Keratinocyte (primary cell): ENCODE measurements at regions not wholly inside any gene's neighbourhood (a gene's known extent, or its start where the extent isn't known, plus 50 kb on each side); places are given as distances from the start of the nearest gene placed in this dataset.

Experiments
- DNase-seq: peaks from one replicate; pipeline ENCODE4 v3.0.0-alpha.2; 2011; ENCODE audit warnings: low read depth, missing footprints, low spot score
- FAIRE-seq: peaks from 2 replicates; lab custom pipeline; 2011; peaks lifted over from hg19 to GRCh38; lab: Jason Lieb, UNC
- H2AFZ ChIP-seq: 2 replicates; pipeline ENCODE4 v1.6.0; 2012; ENCODE audit warnings: low read length, control low read depth, inconsistent platforms; ENCODE audit not compliant: control insufficient read depth
- H3K27ac ChIP-seq: 2 replicates; pipeline ENCODE4 v1.5.1; 2011; ENCODE audit warnings: low read length; ENCODE audit not compliant: control insufficient read depth, insufficient read depth
- H3K27me3 ChIP-seq: 3 replicates; pipeline ENCODE4 v1.6.0; 2011; ENCODE audit warnings: low read length; ENCODE audit not compliant: control insufficient read depth, insufficient read depth; ENCODE audit errors: extremely low read depth
- H3K36me3 ChIP-seq, 2 experiments: 2 replicates in 1 of 2; 3 replicates in 1 of 2; pipeline ENCODE4 v1.5.1; 2011; ENCODE audit warnings: low read length in 2 of 2, mild to moderate bottlenecking in 1 of 2; ENCODE audit not compliant: control insufficient read depth in 2 of 2, insufficient read depth in 2 of 2; ENCODE audit errors: extremely low read depth in 1 of 2
- H3K4me1 ChIP-seq: 3 replicates; pipeline ENCODE4 v1.5.1; 2011; ENCODE audit warnings: low read length; ENCODE audit not compliant: control insufficient read depth, insufficient read depth; ENCODE audit errors: extremely low read depth
- H3K4me2 ChIP-seq: 3 replicates; pipeline ENCODE4 v1.6.0; 2011; ENCODE audit warnings: low read depth, low read length; ENCODE audit not compliant: control insufficient read depth, insufficient read depth; ENCODE audit errors: extremely low read depth
- H3K4me3 ChIP-seq, 3 experiments: fragments of 200-600 bp in 1 of 3; sonication (generic) in 1 of 3; 2 replicates in 2 of 3; 3 replicates in 1 of 3; pipeline ENCODE4 v1.5.1; 2011 to 2016; ENCODE audit warnings: low read length in 3 of 3, mild to moderate bottlenecking in 3 of 3, control low read depth in 2 of 3, inconsistent platforms in 1 of 3, low read depth in 1 of 3, mixed read lengths in 1 of 3, mixed run types in 1 of 3, moderate library complexity in 1 of 3; ENCODE audit not compliant: control insufficient read depth in 2 of 3, insufficient read depth in 2 of 3; ENCODE audit errors: extremely low read depth in 1 of 3
- H3K79me2 ChIP-seq: 2 replicates; pipeline ENCODE4 v1.6.0; 2012; ENCODE audit warnings: low read length; ENCODE audit not compliant: control insufficient read depth, insufficient read depth
- H3K9ac ChIP-seq: 3 replicates; pipeline ENCODE4 v1.6.0; 2011; ENCODE audit warnings: low read length; ENCODE audit not compliant: control insufficient read depth, insufficient read depth; ENCODE audit errors: extremely low read depth
- H3K9me1 ChIP-seq: 3 replicates; pipeline ENCODE4 v1.6.0; 2011; ENCODE audit warnings: low read length; ENCODE audit not compliant: control insufficient read depth, insufficient read depth; ENCODE audit errors: extremely low read depth
- H3K9me3 ChIP-seq: 2 replicates; pipeline ENCODE4 v1.5.1; 2012; ENCODE audit warnings: low read depth, low read length; ENCODE audit not compliant: control insufficient read depth
- H4K20me1 ChIP-seq: 3 replicates; pipeline ENCODE4 v1.6.0; 2011; ENCODE audit warnings: low read length; ENCODE audit not compliant: control insufficient read depth, insufficient read depth; ENCODE audit errors: extremely low read depth
- CTCF ChIP-seq, 3 experiments: IDR thresholded peaks in 1 of 3; conservative IDR thresholded peaks in 1 of 3; optimal IDR thresholded peaks in 1 of 3; 2 replicates in 2 of 3; 3 replicates in 1 of 3; pipeline versions ENCODE3 to v1.5.1; 2011; ENCODE audit warnings: low read length in 3 of 3, mild to moderate bottlenecking in 3 of 3, moderate library complexity in 2 of 3, control low read depth in 1 of 3, inconsistent platforms in 1 of 3; ENCODE audit not compliant: insufficient read depth in 2 of 3; ENCODE audit errors: extremely low read depth in 1 of 3
- EZH2 ChIP-seq: IDR thresholded peaks from one replicate; pipeline ENCODE4 v1.6.1; 2012; ENCODE audit warnings: inconsistent platforms, mild to moderate bottlenecking, low read length, moderate library complexity
- dilution Hi-C: fragments of 300-500 bp; cut with MboI; formaldehyde crosslinking; loops from one replicate; pipeline ENCODE4 v1.7.0; 2020; ENCODE audit warnings: low sequenced_read_pairs; ENCODE audit not compliant: extremely low pct_ligation_motif_present

DNA sequence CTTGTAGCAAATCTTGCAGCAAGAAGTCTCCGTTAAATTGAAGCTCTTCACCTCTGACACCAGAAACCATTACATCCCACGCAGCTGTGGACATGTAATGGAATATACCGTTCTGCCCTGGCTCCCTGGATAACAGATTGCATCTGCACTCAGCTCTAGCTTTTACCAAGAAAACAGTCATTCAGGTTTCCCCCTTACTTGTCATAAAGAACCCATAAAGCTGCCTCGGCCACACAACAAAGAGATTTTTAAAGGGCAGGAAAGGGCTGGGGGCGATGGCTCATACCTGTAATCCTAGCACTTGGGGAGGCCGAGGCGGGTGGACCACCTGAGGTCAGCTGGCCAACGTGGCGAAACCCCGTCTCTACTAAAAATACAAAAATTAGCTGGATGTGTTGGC is 127.6 kb upstream of the RFC3 start:
- H3K36me3 ChIP-seq: no peaks in the 10 kb centered on the region
- dilution Hi-C loops: no loop called here

DNA sequence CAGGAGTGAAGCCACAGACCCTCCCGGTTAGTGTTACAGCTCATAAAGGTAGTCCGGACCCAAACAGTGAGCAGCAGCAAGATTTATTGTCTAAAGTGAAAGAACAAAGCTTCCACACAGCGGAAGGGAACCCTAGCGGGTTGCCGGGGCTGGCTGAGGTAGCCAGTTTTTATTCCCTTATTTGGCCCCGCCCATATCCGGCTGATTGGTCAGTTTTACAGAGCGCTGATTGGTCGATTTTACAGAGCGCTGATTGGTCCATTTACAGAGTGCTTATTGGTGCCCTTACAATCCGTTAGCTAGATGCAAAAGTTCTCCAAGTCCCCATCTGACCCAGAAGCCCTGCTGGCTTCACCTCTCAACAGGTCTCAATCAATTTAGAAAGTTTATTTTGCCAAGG is 126.0 kb upstream of the RFC3 start:
- Histone ChIP-seq H3K36me3 (no peaks in the 10 kb centered on the region), H3K9me3 (no peaks in the 10 kb centered on the region), H3K9ac (no peak overlapping the region), H3K4me1 (peaks cover 1% of the 10 kb centered on the region), H3K27me3 (no peaks in the 10 kb centered on the region), H3K9me1 (no peaks in the 10 kb centered on the region), H3K27ac (no peak overlapping the region), H2AFZ (no peak overlapping the region), H3K4me2 (no peak overlapping the region), H3K79me2 (no peaks in the 10 kb centered on the region), H4K20me1 (no peaks in the 10 kb centered on the region), H3K4me3 (no peak overlapping the region)
- FAIRE-seq: no peak
- dilution Hi-C loops: no loop called here
- DNase-seq: no peak
- TF ChIP-seq EZH2: no peak
- TF ChIP-seq CTCF (optimal IDR thresholded peaks at IDR 0.05 in 1 of 3, IDR thresholded peaks at IDR 0.05 in 1 of 3, conservative IDR thresholded peaks at IDR 0.05 in 1 of 3; ENCODE audit: extremely low read depth in 1 of 3, insufficient read depth in 2 of 3, low read length in 3 of 3): no peak

More for the DNA sequence above, 127.6 kb upstream of the RFC3 start:
- DNase-seq (no peak), FAIRE-seq (no peak)
- TF ChIP-seq EZH2 (no peak), CTCF (optimal IDR thresholded peaks at IDR 0.05 in 1 of 3, IDR thresholded peaks at IDR 0.05 in 1 of 3, conservative IDR thresholded peaks at IDR 0.05 in 1 of 3; ENCODE audit: extremely low read depth in 1 of 3, insufficient read depth in 2 of 3, low read length in 3 of 3) (no peak)
- Histone ChIP-seq H3K4me3 (no peak overlapping the region), H3K27ac (no peak overlapping the region), H4K20me1 (no peaks in the 10 kb centered on the region), H3K4me1 (no peaks in the 10 kb centered on the region), H3K79me2 (no peaks in the 10 kb centered on the region), H3K4me2 (no peak overlapping the region), H3K27me3 (no peaks in the 10 kb centered on the region), H3K9me3 (no peaks in the 10 kb centered on the region), H3K9ac (no peak overlapping the region), H3K9me1 (no peaks in the 10 kb centered on the region), H2AFZ (no peak overlapping the region)
